ENCODE measurements at regions not wholly inside any gene's neighbourhood (a gene's known extent, or its start where the extent isn't known, plus 50 kb on each side); places are given as distances from the start of the nearest gene placed in this dataset.
"Not testable (repeated sequence)": the region's sequence is repeated elsewhere in the genome, so short reads cannot be mapped to it uniquely, and the experiment has no call there.

DNA sequence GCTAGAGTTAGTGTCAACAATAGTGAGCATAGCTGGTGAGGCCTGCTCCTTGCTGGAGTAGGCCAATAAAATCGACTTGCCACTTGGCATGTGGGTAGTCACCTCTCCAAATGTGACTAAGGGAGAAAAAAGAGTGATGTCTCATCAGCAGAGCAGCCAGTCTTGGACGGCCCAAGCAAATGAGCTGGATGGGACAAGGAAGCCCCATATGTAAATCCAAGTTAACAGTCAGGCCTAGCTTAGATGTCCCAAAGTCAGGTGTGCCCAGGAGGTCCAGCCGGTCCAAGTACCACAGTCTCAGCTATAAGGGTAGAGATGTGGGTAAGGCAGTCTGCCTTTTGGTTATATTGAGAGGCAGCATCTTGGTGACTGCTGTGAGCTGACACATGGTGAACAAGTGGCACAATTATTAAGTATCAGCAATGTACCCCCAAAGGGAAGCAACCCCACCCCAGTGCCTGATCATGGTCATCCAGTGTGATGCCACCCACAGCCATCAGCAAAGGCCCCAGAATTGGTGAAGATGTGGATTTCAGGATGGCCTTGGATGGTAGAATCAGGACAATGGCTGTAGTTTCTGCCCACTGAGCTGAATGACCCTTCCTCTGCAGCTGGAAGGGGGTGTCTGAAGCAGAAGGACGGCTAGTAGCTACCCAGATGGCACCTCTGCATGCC lies 83.4 kb downstream of the TNFRSF13B start:
- DNase-seq (ENCODE audit: low spot score), result no peak

DNA sequence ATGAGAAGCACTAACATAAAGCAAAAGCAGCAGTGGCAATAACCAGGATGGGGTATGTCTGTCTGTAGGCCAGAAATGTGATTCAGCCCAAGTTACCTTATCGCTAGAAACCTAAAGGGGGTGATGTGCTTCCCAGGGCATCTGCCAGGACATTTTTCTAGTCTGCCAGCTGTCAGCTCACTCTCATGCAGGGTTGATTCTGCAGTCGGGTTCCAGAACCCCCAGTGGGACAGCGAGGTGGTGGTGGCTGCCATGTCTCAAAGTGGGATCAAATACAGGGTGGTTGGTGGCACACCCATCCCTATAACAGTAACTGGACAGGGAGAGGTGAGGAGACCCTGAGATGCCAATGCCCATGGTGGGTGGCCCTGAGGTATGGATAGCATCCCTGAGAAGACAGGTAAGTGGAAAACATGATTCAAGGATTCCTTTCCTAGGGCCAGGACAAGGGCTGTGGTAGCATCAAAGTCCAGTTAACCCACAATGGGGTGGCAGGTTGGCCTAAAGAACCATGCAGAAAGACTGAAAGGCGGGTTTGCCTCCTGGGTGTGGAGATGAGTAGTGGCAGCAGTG lies 84.3 kb downstream of the TNFRSF13B start:
- no peak for DNase-seq (ENCODE audit: low spot score)

DNA sequence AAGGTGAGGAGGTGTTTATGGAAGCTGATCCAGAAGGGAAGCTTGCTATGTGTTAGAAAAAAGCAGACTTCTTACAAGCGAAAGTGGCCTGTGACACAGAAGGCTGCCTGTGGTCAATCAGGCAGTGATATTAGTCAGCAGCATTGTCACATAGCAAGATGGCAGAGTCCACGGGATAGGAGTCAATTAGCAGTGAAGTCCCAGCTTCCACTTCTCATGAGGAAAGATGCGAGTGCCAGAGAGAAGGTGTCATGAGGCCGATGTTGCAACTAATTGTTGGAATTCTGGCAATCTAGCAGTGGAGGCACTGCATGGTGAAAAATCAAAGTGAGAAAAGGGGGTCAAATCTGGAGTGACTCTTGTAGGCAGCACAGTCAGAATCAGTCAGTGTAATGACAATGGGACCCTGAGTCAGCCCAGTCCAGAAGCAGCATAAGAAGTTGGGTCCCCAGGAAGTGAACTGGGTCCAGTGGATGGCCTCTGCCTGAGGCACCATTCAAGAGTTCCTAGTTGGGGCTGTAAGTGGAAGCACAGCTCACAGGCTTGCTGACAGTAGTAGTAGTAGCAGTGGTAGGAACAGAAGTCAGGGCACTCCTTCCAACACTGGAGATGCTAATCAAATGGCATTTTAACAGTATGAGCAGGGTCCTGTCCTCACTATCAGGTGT lies 85.1 kb downstream of the TNFRSF13B start:
- no peak for DNase-seq (ENCODE audit: low spot score)

DNA sequence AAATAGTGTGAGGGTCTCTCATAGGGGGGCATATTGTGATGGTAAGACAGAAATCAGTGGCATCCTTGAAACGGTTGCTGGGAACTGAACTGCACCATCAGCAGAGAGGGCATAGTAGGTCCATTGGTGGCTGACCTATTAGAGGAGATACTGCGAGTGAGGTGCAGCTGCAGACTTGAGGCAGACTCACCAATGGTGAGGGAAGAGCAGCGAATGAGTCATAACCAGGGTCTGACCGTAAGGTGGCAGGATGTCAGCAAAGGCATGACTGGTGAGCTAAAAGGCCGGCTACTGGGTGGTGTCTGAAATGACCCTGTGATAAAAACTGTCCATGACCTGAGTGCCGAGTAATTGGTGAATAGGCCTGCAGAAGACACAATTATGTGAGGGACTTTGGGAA lies 86.7 kb downstream of the TNFRSF13B start:
- not testable (repeated sequence) for DNase-seq (ENCODE audit: low spot score)

DNA sequence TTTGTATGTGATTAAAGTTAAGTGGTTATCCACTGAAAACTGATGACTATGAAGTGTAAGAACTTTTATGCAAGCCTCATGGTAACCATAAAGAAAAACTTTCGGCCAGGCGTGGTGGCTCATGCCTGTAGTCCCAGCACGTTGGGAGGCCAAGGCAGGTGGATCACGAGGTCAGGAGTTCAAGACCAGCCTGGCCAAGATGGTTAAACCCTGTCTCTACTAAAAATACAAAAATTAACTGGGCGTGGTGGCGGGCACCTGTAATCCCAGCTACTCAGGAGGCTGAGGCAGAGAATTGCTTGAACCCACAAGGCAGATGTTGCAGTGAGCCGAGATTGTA lies 89.0 kb downstream of the TNFRSF13B start:
- DNase-seq (ENCODE audit: low spot score), result not testable (repeated sequence)

DNA sequence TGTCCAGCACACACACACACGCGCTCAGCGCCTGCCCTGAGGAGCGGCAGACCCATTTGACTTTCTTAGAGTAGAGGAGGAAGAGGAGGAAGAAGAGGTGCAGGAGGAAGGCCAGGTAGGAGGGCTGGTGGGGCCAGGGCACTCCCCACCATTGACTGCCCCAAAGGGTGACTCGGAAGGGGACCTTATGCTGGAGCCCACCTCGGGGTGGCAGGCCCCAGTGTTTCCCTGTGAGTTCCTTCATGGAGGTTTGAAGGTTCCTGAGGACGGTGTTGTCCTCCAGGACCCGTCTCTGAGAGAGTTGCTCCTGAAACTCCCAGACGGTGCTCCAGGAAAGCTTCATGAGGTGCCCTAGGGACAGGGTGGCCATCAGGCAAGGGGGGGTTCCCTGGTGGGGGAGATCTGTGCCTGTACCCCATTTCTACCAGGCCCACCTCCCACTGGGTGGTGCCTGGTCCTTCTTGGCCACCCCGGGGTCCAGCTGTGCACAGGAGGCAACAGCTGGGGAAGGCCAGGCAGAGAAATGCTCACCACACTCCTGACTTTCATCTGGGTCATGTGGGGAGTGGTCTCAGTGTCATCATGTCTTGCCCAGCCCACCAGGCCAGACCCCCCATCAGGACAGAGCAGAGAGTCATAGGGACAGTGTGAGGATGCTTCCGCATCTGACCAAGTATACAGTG lies 89.5 kb downstream of the TNFRSF13B start:
- no peak for DNase-seq (ENCODE audit: low spot score)

DNA sequence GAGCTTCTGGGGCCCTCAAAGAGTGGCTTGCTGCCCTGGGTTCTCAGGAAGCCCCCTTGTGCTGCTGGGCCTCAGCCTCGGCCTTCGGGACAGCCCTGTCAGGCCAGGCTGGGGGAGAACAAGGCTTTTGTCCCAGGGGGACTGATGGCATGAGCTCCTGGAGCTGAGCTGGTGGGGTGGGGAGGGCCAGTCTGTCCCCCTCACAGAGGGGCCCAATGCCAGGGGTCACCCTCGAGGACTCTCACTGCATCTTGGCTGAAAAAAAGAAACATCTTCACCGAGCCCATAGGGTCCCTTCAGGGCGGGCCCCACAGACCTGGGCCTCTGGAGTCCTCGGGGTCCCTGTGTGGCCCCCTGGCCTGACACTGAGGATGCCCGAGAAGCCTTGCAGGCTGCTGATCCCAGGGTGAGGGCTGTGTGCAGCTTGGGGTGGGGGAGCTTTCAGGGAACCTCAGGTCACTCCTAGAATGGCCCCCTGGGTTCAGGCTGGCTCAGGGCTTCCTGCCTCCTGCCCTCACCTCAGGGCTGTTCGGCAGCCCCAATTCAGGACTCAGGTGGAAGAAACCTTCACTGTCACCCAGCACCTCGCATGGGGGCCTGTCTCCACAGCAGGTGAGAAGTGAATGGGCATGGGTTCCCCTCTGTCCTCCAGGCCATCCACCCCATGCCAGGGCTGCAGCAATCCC lies 90.5 kb downstream of the TNFRSF13B start:
- DNase-seq (ENCODE audit: low spot score), result no peak

DNA sequence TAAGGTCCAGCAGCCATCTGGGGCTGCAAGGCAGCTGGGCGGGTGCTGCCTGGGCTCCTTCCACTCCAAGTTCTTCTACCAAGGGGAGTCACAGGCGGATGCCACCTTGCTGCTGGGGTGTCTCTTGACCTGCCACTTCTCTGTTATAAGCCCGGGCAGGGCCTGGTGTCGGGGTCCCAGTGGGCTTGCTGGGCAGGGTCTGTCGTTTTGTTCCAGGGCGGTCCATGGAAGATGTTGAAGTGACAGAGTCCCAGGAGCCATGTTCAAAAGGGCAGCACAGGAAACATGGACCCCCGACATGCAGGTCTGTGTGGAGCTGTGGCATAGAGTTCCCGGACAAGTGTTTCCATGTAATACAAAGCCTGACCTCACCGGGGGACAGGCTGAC lies 91.1 kb downstream of the TNFRSF13B start:
- no peak for DNase-seq (ENCODE audit: low spot score)

DNA sequence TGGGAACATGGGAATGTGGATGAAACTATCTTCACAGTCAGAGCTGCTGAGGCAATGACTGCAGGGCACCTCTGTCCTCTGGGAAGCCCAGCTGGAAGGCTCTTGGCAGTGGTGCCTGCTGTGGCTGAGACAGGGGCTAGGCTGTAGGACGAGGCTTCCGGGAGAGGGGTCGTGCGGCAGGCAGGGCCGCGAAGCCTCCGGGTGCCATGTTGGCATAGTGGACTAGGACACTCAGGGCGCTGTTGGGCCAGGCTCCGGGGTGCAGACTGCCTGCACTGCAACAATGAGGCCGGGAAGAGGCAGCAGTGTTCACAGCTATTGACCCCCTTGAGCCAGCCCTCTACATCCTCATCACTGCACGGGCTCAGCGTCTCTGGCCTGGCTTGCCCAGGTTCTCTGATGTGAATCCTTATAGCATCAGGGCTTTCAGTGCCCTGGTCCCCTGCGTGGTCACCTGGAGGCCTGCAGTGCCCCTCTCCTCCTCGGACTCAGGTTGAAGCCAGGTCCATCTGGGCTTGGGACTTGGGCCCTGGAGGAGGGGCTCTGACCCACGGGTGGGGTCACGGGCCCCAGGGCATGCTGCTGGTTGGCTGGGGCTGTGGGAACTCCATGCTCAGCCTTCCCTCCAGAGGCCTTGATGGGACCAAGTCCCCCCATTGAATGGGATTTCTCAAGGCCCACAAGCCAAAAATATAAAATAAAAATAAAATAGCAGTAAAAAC lies 91.6 kb downstream of the TNFRSF13B start:
- DNase-seq (ENCODE audit: low spot score), result no peak

DNA sequence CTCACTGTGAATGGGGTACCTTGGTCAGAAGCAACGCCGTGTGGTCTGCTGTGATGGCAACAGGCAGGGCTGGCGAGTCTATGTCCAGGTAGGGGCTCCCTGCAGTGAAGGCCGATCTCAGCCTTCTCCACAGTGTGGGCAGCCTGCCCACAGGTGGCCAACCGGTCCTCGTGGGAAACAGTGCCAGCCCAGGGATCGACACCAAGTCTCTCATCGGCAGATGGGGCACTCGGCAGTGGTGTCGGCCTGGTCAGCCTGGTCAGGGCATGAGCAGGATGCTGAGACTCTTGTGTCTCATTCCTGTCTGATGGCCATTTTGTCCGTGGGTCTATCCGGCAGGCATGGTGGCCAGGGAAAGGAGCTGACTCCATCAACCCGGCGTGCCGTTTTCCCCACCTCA lies 92.2 kb downstream of the TNFRSF13B start:
- DNase-seq (ENCODE audit: low spot score), result no peak

DNA sequence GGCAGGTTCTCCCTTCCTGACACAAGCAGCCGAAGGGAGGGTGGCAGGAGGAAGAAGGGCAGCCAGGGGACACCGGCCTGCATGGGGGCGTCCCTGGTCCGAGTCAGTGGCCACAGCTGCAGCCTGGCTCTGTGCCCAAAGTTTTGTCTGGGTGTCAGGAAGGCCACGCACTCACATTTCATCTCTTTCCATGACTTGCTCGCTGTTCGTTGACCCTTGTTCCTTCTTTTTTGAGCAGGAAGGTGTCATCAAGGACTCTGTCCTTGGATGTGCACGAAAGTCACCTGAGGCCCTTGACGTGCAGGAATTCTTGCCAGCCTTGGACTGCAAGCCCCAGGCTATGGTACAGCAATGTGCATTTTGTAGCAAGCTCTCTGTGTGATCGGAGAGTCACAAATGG lies 93.3 kb downstream of the TNFRSF13B start:
- DNase-seq (ENCODE audit: low spot score), result no peak

DNA sequence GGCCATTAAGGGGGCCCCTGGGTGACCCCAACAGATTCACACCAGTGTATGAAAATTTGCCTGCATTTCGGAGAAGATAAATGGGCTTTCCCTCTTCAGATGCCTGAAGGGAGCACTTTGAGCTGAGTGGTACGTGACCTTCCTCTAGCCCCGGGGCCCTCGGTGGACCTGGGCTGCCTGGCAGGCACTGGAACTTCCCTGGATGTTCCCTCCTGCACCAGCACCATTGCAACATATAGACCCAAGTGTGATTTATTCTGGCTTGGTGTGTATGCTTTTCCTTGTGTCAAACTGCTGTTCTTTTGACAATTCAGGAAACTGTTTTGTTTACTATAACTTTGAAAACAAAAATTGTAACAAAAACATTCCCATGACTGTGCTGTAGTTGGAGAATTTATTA lies 93.8 kb downstream of the TNFRSF13B start:
- DNase-seq (ENCODE audit: low spot score), result no peak

DNA sequence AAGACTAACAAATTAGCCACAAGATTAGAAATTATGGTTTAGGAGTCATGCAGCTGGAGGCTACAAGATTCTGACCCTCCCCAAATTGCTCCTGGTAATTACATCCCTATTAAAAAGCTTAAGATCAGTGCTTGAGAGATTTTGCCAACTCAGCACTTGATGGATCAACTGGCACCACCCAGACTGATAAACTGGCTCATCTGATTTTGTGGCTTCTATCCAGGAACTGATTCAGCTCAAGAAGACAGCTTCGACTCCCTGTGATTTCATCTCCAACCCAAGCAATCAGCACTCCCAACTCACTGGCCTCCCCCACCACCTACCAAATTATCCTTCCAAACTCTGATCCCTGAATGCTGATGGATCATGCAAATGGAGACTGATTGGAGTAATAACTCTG lies 94.8 kb downstream of the TNFRSF13B start:
- no peak for DNase-seq (ENCODE audit: low spot score)

DNA sequence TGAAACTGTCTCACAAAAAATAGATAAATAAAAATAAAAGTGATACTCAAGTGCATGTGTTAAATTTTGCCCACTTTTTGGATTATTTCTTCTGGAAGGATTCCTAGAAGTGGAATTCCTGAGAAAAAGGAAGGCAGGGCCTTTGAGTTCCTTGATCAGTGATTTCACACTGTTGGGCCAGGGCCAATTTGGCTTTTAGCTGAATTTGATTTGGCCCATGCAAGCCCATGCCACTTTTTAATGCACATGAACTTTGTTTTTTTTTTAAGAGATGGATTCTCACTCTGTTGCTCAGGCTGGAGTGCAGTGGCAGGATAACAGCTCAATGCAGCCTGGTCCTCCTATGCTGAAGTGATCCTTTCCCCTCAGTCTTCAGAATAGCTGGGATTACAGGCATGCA lies 96.3 kb downstream of the TNFRSF13B start:
- DNase-seq (ENCODE audit: low spot score), result no peak

DNA sequence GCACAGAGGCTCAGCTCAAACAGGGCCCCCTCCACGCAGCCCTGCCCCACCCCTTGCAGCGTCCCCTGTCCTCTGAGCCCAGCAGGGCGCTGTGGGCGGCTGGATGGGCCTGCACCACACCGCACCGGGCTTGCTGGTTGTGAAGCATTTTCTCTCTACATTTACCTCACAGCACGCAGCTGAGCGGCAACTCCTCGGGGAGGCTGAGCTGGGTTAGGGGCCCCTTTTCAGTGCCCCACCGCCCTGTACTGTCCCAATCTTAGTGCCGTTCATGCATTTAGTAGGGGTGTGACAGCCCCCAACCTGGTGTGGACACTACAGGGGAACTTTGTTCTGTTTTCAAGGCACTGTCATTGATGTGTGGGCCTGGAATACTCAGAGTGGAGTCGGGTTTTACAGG lies 97.7 kb downstream of the TNFRSF13B start:
- DNase-seq (ENCODE audit: low spot score), result not testable (repeated sequence)

DNA sequence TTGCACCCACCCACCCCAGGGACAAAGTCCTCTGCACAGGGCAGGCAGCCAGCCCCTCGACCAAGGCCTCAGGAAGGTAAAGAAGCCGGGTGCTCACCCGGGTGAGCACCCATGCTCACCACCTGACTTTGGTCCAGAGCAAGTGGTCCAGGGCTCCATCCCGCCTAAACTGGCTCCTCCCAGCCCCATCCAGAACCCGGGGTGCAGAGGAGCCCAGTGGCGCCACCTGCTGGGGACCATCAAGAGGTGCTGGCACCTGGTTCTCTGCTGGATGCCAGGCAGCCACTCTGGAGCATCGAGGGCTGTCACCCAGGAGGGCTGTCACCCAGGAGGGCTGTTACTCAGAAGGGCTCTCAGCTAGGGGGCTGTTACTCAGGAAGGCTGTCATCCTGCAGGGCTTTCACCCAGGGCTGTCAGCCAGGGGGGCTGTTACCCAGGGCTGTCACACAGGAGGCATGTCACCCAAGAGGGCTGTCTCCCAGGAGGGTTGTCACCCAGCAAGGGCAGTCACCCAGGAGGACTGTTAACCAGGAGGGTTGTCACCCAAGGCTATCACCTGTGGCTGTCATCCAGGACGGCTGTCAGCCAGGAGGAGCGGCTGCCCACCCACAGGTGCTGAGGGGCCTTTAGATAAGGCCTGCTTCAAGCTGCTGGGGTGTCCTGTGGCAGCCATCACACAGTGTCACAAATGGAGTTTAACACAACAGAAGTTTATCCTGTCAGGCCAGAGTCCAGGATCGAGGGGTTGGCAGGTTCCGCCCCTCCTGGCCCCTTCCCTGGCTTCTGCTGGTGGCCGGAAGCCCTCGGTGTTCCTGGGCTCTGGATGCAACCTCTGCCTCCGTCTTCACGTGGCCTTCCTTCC lies 98.5 kb downstream of the TNFRSF13B start:
- DNase-seq (ENCODE audit: low spot score), result no peak

DNA sequence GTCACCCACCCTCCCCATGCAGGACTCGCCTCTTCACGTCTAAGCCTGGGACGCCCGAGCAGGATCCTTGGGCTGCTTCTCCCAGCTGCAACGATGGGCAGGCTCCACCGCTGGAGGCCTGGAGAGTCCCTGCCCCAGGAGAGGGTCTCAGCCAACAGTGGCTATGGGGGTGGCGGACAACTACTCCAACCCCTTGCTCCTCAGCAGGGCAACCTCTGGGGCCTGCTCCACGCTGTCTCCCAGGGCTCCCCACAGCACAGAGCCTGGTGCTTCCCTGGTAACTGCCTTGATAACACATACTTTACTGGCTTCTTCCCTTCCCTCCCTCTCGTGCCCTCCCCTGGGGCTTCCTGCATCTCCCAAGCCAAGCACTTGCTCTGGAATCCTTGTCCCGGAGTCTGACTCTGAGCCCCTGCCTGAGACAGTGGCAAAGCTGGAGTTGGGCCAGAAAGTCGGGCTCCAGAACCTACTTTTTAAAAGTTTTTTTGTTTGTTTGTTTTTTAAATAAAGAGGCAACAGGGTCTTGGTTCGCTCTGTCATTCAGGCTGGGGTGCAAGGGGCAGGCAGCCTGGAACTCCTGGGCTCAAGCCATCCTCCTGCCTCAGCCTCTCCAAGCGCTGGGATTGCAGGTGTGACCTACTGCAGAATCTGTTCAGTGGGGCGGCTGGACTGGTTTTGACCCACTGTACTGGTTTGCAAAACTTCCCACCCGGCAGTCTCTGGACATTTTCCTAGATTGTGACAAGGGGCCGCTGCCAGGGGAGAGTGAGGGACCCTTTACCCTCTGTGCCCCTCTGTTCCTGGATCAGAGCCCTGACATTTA lies 99.4 kb downstream of the TNFRSF13B start:
- DNase-seq (ENCODE audit: low spot score), result no peak

DNA sequence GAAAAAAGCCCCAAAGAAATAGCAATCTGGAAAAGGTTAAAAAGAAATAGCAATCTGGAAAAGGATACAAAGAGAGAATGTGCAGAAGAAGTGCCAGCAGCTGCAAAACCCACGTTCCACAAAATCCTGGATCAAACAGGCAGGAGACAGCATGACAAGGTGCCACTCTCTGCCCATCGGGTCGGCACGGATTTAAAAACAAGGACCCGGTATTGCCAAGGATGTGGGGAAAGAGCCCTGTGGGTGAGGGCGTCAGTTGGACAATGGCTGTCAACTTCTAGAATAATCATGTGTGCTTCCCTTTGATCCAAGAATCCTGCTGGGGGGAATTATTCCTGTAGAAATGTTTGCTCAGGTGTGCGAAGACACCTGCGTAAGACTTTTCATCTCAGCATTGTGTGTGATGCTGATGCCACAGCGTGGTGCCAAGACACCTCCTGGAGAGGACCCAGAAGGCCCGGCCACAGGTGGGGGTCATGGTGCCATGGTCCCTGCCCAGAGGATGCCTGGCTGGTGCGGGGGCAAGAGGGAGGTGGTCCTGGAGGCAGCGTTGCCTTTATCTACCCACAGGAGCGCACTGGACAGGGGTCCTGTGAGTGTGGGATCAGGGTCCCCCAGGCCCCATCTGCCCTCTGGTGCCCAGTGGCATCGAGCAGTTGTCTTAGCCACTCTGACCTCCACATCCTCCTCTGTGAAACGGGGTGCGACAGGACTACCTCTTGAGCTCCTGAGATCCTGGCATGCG lies 100.3 kb downstream of the TNFRSF13B start:
- DNase-seq (ENCODE audit: low spot score), result not testable (repeated sequence)

Data from mucosa of gallbladder (tissue), 1 donor.